ENCODE measurements at regions not wholly inside any gene's neighbourhood (a gene's known extent, or its start where the extent isn't known, plus 50 kb on each side); places are given as distances from the start of the nearest gene placed in this dataset.

DNA sequence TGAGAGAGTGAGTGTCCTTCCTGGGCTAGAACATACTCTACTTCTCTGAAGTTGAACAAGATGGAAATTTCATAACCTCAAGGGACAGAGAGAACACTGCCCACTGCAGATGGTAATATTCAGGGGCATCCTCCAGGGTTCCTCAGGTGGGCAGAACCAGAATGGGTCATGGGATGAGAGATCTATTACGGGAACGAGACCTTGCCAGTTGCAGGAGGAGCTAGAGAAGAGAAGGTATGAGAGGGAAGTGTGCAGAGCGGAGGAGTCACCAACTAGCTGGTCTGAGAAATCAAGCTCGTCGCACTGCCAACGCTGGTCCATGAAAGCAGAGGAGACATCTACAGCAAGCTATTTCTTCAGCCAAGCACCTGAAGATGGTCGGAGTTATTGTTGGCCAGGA, 184.7 kb downstream of the TJP1 start:
- Histone ChIP-seq H3K4me3 (no peak overlapping the region), H3K4me1 (ENCODE audit: insufficient read depth) (no peaks in the 10 kb centered on the region), H3K79me2 (ENCODE audit: insufficient read depth) (no peaks in the 10 kb centered on the region), H3K36me3 (ENCODE audit: low read depth) (no peaks in the 10 kb centered on the region), H3K9me2 (ENCODE audit: insufficient read depth) (no peaks in the 10 kb centered on the region), H2AFZ (no peak overlapping the region), H3K4me2 (ENCODE audit: unreplicated experiment) (no peak overlapping the region), H3K9ac (no peak overlapping the region), H3K27ac (no peak overlapping the region), H4K20me1 (ENCODE audit: insufficient read depth) (no peaks in the 10 kb centered on the region), H3K27me3 (replicated peaks; ENCODE audit: insufficient read depth) (peaks cover 16% of the 10 kb centered on the region), H3K9me3 (ENCODE audit: low read depth) (no peaks in the 10 kb centered on the region), H3F3A (ENCODE audit: insufficient read depth) (no peaks in the 10 kb centered on the region)
- in situ Hi-C loops (cut with MboI) = no loop called here
- TF ChIP-seq EZH2phosphoT487 (IDR thresholded peaks at IDR 0.05; ENCODE audit: insufficient read depth, low read depth) = no peak
- 52 to 54% methylated on average over 7 of the region's 7 CpGs for WGBS, 2 experiments (ENCODE audit: low coverage in 1 of 2, low lambda C conversion rate in 2 of 2, missing lambda C conversion rate in 2 of 2)
- DNase-seq = no peak

DNA sequence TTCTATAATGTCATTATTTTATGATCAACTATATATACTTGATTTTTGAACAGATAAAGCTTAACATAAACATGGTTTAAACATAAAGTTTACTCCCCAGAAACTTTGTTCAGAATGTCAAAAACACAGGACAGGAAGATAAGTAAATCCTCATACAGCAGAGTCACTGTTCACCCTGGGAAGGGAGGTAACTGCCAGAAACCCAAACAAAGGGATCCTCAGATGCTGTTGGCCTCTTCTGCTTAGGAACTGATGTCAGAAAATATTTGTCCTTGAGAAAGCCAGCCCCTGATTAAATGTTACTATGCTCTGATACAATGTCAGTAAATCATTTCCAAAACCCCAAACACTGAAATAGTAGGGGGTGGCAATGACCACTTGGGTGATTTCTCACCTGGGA, 185.3 kb downstream of the TJP1 start:
- H3K9me2 ChIP-seq (ENCODE audit: insufficient read depth) = no peaks in the 10 kb centered on the region
- no peak for DNase-seq
- no peaks in the 10 kb centered on the region for H3K79me2 ChIP-seq (ENCODE audit: insufficient read depth)
- H3K36me3 ChIP-seq (ENCODE audit: low read depth) = no peaks in the 10 kb centered on the region
- no peaks in the 10 kb centered on the region for H3K4me1 ChIP-seq (ENCODE audit: insufficient read depth)
- in situ Hi-C loops (cut with MboI) = no loop called here
- TF ChIP-seq EZH2phosphoT487 (IDR thresholded peaks at IDR 0.05; ENCODE audit: insufficient read depth, low read depth) = no peak
- no peak for TF ChIP-seq EZH2 (IDR thresholded peaks at IDR 0.05; ENCODE audit: insufficient read depth, poor library complexity, severe bottlenecking)
- H3K4me2 ChIP-seq (ENCODE audit: unreplicated experiment) = no peak overlapping the region
- H3K4me3 ChIP-seq = no peak overlapping the region
- H3F3A ChIP-seq (ENCODE audit: insufficient read depth) = no peaks in the 10 kb centered on the region
- no peaks in the 10 kb centered on the region for H4K20me1 ChIP-seq (ENCODE audit: insufficient read depth)
- no peaks in the 10 kb centered on the region for H3K9me3 ChIP-seq (ENCODE audit: low read depth)
- no peak overlapping the region for H3K9ac ChIP-seq
- no peak overlapping the region for H2AFZ ChIP-seq
- peaks cover 15% of the 10 kb centered on the region for H3K27me3 ChIP-seq (replicated peaks; ENCODE audit: insufficient read depth)
- no peak overlapping the region for H3K27ac ChIP-seq

DNA sequence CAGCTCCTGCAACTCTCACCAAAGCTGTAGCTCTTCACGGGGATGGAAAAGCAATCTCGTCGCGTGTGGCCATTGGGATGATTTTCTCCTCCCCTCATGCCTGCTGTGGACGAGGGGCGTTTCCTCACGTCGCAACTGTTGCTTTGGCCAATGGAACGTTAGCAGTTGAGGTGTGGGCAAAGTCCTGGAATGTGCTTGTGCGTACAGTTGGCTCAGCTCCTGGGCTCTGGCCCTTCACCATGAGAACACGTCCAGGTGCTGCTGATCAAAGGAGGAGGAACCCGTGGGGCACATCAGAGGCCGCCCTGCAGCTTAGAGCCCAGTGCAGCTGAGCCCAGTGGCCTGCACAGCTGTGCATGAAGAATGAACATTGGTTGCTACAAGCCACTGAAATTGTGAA, 186.1 kb downstream of the TJP1 start:
- no peaks in the 10 kb centered on the region for H3K9me3 ChIP-seq (ENCODE audit: low read depth)
- no peaks in the 10 kb centered on the region for H3K4me1 ChIP-seq (ENCODE audit: insufficient read depth)
- H3K79me2 ChIP-seq (ENCODE audit: insufficient read depth) = no peaks in the 10 kb centered on the region
- H3K27me3 ChIP-seq (replicated peaks; ENCODE audit: insufficient read depth) = peaks cover 14% of the 10 kb centered on the region
- no peak for DNase-seq
- TF ChIP-seq EZH2phosphoT487 (IDR thresholded peaks at IDR 0.05; ENCODE audit: insufficient read depth, low read depth) (no peak), EZH2 (IDR thresholded peaks at IDR 0.05; ENCODE audit: insufficient read depth, poor library complexity, severe bottlenecking) (no peak)
- H3K4me2 ChIP-seq (ENCODE audit: unreplicated experiment) = no peak overlapping the region
- H3K9ac ChIP-seq = no peak overlapping the region
- H3K36me3 ChIP-seq (ENCODE audit: low read depth) = no peaks in the 10 kb centered on the region
- no peak overlapping the region for H3K4me3 ChIP-seq
- no peaks in the 10 kb centered on the region for H3K9me2 ChIP-seq (ENCODE audit: insufficient read depth)
- 11 to 15% methylated on average over 13 of the region's 13 CpGs for WGBS, 2 experiments (ENCODE audit: low coverage in 1 of 2, low lambda C conversion rate in 2 of 2, missing lambda C conversion rate in 2 of 2)
- in situ Hi-C loops (cut with MboI) = no loop called here
- H3F3A ChIP-seq (ENCODE audit: insufficient read depth) = no peaks in the 10 kb centered on the region
- no peak overlapping the region for H2AFZ ChIP-seq
- H4K20me1 ChIP-seq (ENCODE audit: insufficient read depth) = no peaks in the 10 kb centered on the region
- no peak overlapping the region for H3K27ac ChIP-seq

DNA sequence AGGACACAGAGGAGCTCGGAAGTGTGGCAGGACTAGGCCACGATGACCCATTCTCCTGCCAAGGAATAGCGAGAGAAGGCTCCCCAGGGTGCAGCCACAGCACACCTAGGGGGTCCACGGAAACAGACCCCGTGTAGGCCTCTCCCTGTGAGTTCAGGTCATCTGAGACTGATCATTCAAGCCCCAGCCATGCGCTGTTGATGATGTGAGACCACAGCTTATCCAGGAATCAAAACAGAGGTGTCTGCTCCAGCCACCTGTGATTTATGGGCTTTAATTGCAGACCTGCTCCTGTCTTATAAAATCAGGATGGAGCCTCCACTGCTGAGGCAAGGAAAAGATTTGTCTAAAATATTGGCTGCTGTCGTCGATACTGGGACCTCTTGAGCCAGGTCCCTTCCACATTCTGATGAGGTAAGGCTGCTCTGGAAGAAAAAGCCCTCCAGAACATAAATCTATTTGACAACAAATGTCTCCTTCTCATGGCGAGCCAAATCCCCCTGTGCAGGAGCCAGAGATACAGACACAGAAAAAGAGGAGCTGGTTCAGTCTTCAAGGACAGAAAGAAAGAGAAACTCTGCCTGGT, 186.7 kb downstream of the TJP1 start:
- Histone ChIP-seq H3K4me3 (no peak overlapping the region), H4K20me1 (ENCODE audit: insufficient read depth) (no peaks in the 10 kb centered on the region), H3K79me2 (ENCODE audit: insufficient read depth) (no peaks in the 10 kb centered on the region), H3K9ac (no peak overlapping the region), H2AFZ (no peak overlapping the region), H3K9me3 (ENCODE audit: low read depth) (no peaks in the 10 kb centered on the region), H3K4me2 (ENCODE audit: unreplicated experiment) (no peak overlapping the region), H3K27ac (no peak overlapping the region), H3F3A (ENCODE audit: insufficient read depth) (no peaks in the 10 kb centered on the region), H3K27me3 (replicated peaks; ENCODE audit: insufficient read depth) (peaks cover 12% of the 10 kb centered on the region), H3K4me1 (ENCODE audit: insufficient read depth) (no peaks in the 10 kb centered on the region), H3K36me3 (ENCODE audit: low read depth) (no peaks in the 10 kb centered on the region), H3K9me2 (ENCODE audit: insufficient read depth) (no peaks in the 10 kb centered on the region)
- no peak for TF ChIP-seq EZH2 (IDR thresholded peaks at IDR 0.05; ENCODE audit: insufficient read depth, poor library complexity, severe bottlenecking)
- TF ChIP-seq EZH2phosphoT487 (IDR thresholded peaks at IDR 0.05; ENCODE audit: insufficient read depth, low read depth) = no peak
- in situ Hi-C loops (cut with MboI) = no loop called here
- 29 to 39% methylated on average over 9 of the region's 9 CpGs for WGBS, 2 experiments (ENCODE audit: low coverage in 1 of 2, low lambda C conversion rate in 2 of 2, missing lambda C conversion rate in 2 of 2)
- DNase-seq = no peak

DNA sequence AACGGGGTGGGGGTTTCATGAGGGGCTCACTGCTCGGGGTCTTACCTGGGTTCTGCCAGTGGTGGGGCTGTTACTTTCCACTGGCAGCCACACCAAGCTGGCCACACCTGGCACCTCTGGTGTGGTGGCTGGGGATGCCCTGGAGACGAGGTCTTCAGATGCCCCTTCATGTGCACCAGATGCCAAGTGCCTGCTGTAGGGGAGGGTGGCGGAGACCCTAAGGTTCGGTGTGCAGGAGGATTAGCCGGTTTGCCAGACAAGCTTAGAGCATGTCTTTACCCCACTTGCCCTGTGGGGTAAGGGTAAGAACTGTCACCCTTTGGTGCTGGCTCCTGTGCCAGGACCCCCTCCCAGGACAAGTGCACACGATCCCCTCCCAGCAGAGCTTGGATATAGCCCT, 188.3 kb downstream of the TJP1 start:
- H4K20me1 ChIP-seq (ENCODE audit: insufficient read depth) = no peaks in the 10 kb centered on the region
- in situ Hi-C loops (cut with MboI) = no loop called here
- H3K9me3 ChIP-seq (ENCODE audit: low read depth) = no peaks in the 10 kb centered on the region
- H3K9me2 ChIP-seq (ENCODE audit: insufficient read depth) = no peaks in the 10 kb centered on the region
- H3K4me2 ChIP-seq (ENCODE audit: unreplicated experiment) = no peak overlapping the region
- H3F3A ChIP-seq (ENCODE audit: insufficient read depth) = no peaks in the 10 kb centered on the region
- H3K27me3 ChIP-seq (replicated peaks; ENCODE audit: insufficient read depth) = peaks cover 12% of the 10 kb centered on the region
- no peak overlapping the region for H2AFZ ChIP-seq
- H3K4me3 ChIP-seq = no peak overlapping the region
- H3K36me3 ChIP-seq (ENCODE audit: low read depth) = no peaks in the 10 kb centered on the region
- H3K27ac ChIP-seq = no peak overlapping the region
- H3K9ac ChIP-seq = no peak overlapping the region
- 39 to 49% methylated on average over 7 of the region's 7 CpGs for WGBS, 2 experiments (ENCODE audit: low coverage in 1 of 2, low lambda C conversion rate in 2 of 2, missing lambda C conversion rate in 2 of 2)
- DNase-seq = no peak
- no peaks in the 10 kb centered on the region for H3K4me1 ChIP-seq (ENCODE audit: insufficient read depth)
- H3K79me2 ChIP-seq (ENCODE audit: insufficient read depth) = no peaks in the 10 kb centered on the region
- TF ChIP-seq EZH2 (IDR thresholded peaks at IDR 0.05; ENCODE audit: insufficient read depth, poor library complexity, severe bottlenecking) (no peak), EZH2phosphoT487 (IDR thresholded peaks at IDR 0.05; ENCODE audit: insufficient read depth, low read depth) (no peak)
